Liver (tissue), 3 donors: ENCODE measurements at regions not wholly inside any gene's neighbourhood (a gene's known extent, or its start where the extent isn't known, plus 50 kb on each side); places are given as distances from the start of the nearest gene placed in this dataset.

ENCODE experiments used
- ATF3 ChIP-seq: IDR thresholded peaks from 2 replicates; pipeline ENCODE4 v1.6.1; 2016; ENCODE audit warnings: antibody characterized with exemption
- CTCF ChIP-seq: fragments of 150-350 bp; IDR thresholded peaks from 2 replicates; pipeline ENCODE4 v1.5.1; 2017; ENCODE audit warnings: improper control_type of control experiment, low read depth, low read length; ENCODE audit not compliant: missing input control
- EGR1 ChIP-seq, 2 donors: IDR thresholded peaks; 2 replicates each; pipeline ENCODE4 v1.6.1; 2016 to 2018; ENCODE audit warnings: antibody characterized with exemption in 2 of 2, low read depth in 2 of 2
- GABPA ChIP-seq, 2 donors: IDR thresholded peaks in 1 of 2; conservative IDR thresholded peaks in 1 of 2; 2 replicates each; pipeline ENCODE4 v1.6.1; 2016; ENCODE audit warnings: antibody characterized with exemption in 2 of 2, mild to moderate bottlenecking in 1 of 2, moderate library complexity in 1 of 2
- HNF4A ChIP-seq, 2 donors: conservative IDR thresholded peaks; 2 replicates each; pipeline ENCODE4 v1.6.1; 2016; ENCODE audit warnings: antibody characterized with exemption in 2 of 2, mild to moderate bottlenecking in 2 of 2
- JUND ChIP-seq, 2 donors: IDR thresholded peaks; 2 replicates each; pipeline ENCODE4 v1.6.1; 2016; ENCODE audit warnings: antibody characterized with exemption in 2 of 2
- MAX ChIP-seq: IDR thresholded peaks from 2 replicates; pipeline ENCODE4 v1.6.1; 2016; ENCODE audit warnings: antibody characterized with exemption
- RAD21 ChIP-seq, 2 donors: IDR thresholded peaks; 2 replicates each; pipeline ENCODE4 v1.6.1; 2016; ENCODE audit warnings: antibody characterized with exemption in 2 of 2, mild to moderate bottlenecking in 2 of 2
- RXRA ChIP-seq, 2 donors: IDR thresholded peaks; 2 replicates each; pipeline ENCODE4 v1.6.1; 2017 to 2018; ENCODE audit warnings: antibody characterized with exemption in 2 of 2, mild to moderate bottlenecking in 1 of 2
- SP1 ChIP-seq: IDR thresholded peaks from 2 replicates; pipeline ENCODE4 v1.6.1; 2018; ENCODE audit warnings: antibody characterized with exemption, mild to moderate bottlenecking
- TAF1 ChIP-seq: conservative IDR thresholded peaks from 2 replicates; pipeline ENCODE4 v1.6.1; 2016; ENCODE audit warnings: antibody characterized with exemption, mild to moderate bottlenecking
- YY1 ChIP-seq: IDR thresholded peaks from 2 replicates; pipeline ENCODE4 v1.6.1; 2016; ENCODE audit warnings: antibody characterized with exemption, mild to moderate bottlenecking
- TF ChIP-seq, protein P1 (sequence below): IDR thresholded peaks from 2 replicates; pipeline ENCODE4 v1.6.1; 2016; ENCODE audit warnings: antibody characterized with exemption, mild to moderate bottlenecking
- TF ChIP-seq, protein P2 (sequence below): IDR thresholded peaks from 2 replicates; pipeline ENCODE4 v1.6.1; 2016; ENCODE audit warnings: antibody characterized with exemption
- donor health status: healthy.
- donor health status: healthy.

GRCh38 chr1:48048980-48049379 lies 51.8 kb upstream of the TRABD2B start:
- TF ChIP-seq GABPA (IDR thresholded peaks at IDR 0.05 in 1 of 2, conservative IDR thresholded peaks at IDR 0.05 in 1 of 2) (no peak), YY1 (no peak), EGR1 (IDR thresholded peaks at IDR 0.05; ENCODE audit: low read depth in 2 of 2) (no peak), CTCF (no peak), SP1 (no peak), ATF3 (no peak), RXRA (IDR thresholded peaks at IDR 0.05) (no peak), RAD21 (IDR thresholded peaks at IDR 0.05) (no peak), MAX (no peak), JUND (IDR thresholded peaks at IDR 0.05) (no peak), HNF4A (conservative IDR thresholded peaks at IDR 0.05) (no peak), TAF1 (no peak)
- TF ChIP-seq, protein P1, sequence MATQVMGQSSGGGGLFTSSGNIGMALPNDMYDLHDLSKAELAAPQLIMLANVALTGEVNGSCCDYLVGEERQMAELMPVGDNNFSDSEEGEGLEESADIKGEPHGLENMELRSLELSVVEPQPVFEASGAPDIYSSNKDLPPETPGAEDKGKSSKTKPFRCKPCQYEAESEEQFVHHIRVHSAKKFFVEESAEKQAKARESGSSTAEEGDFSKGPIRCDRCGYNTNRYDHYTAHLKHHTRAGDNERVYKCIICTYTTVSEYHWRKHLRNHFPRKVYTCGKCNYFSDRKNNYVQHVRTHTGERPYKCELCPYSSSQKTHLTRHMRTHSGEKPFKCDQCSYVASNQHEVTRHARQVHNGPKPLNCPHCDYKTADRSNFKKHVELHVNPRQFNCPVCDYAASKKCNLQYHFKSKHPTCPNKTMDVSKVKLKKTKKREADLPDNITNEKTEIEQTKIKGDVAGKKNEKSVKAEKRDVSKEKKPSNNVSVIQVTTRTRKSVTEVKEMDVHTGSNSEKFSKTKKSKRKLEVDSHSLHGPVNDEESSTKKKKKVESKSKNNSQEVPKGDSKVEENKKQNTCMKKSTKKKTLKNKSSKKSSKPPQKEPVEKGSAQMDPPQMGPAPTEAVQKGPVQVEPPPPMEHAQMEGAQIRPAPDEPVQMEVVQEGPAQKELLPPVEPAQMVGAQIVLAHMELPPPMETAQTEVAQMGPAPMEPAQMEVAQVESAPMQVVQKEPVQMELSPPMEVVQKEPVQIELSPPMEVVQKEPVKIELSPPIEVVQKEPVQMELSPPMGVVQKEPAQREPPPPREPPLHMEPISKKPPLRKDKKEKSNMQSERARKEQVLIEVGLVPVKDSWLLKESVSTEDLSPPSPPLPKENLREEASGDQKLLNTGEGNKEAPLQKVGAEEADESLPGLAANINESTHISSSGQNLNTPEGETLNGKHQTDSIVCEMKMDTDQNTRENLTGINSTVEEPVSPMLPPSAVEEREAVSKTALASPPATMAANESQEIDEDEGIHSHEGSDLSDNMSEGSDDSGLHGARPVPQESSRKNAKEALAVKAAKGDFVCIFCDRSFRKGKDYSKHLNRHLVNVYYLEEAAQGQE, result no peak
- TF ChIP-seq, protein P2, sequence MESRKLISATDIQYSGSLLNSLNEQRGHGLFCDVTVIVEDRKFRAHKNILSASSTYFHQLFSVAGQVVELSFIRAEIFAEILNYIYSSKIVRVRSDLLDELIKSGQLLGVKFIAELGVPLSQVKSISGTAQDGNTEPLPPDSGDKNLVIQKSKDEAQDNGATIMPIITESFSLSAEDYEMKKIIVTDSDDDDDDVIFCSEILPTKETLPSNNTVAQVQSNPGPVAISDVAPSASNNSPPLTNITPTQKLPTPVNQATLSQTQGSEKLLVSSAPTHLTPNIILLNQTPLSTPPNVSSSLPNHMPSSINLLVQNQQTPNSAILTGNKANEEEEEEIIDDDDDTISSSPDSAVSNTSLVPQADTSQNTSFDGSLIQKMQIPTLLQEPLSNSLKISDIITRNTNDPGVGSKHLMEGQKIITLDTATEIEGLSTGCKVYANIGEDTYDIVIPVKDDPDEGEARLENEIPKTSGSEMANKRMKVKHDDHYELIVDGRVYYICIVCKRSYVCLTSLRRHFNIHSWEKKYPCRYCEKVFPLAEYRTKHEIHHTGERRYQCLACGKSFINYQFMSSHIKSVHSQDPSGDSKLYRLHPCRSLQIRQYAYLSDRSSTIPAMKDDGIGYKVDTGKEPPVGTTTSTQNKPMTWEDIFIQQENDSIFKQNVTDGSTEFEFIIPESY, result no peak
